WERI-Rb-1 (cell line): ENCODE measurements at regions not wholly inside any gene's neighbourhood (a gene's known extent, or its start where the extent isn't known, plus 50 kb on each side); places are given as distances from the start of the nearest gene placed in this dataset.

ENCODE experiments used
- DNase-seq: peaks from one replicate; pipeline ENCODE4 v3.0.0-alpha.2; 2020
- H3K27ac ChIP-seq: fragments of 250-450 bp; sonication (Bioruptor Pico); 2 replicates; pipeline ENCODE4 v1.5.1; 2020; ENCODE audit warnings: mild to moderate bottlenecking, moderate library complexity
- H3K27me3 ChIP-seq: fragments of 250-450 bp; sonication (Bioruptor Pico); 2 replicates; pipeline ENCODE4 v1.5.1; 2021; ENCODE audit warnings: mild to moderate bottlenecking, low read depth, moderate library complexity; ENCODE audit not compliant: insufficient read depth, severe bottlenecking
- H3K36me3 ChIP-seq: fragments of 250-450 bp; sonication (Bioruptor Pico); 2 replicates; pipeline ENCODE4 v1.5.1; 2020; ENCODE audit warnings: mild to moderate bottlenecking, moderate library complexity
- H3K4me3 ChIP-seq: 2 replicates; pipeline ENCODE4 v1.5.1; 2011; ENCODE audit warnings: low read depth, mild to moderate bottlenecking, control low read depth, low read length
- H3K9me3 ChIP-seq: fragments of 250-450 bp; sonication (Bioruptor Pico); 2 replicates; pipeline ENCODE4 v1.5.1; 2021; ENCODE audit warnings: mild to moderate bottlenecking, moderate library complexity; ENCODE audit not compliant: severe bottlenecking
- CTCF ChIP-seq: IDR thresholded peaks from 2 replicates; pipeline ENCODE4 v1.5.1; 2011; ENCODE audit warnings: low read depth, mild to moderate bottlenecking, control low read depth, inconsistent platforms, low read length

- Histone ChIP-seq H3K27me3 (no peaks in the 10 kb centered on the region), H3K4me3 (no peak overlapping the region), H3K36me3 (no peaks in the 10 kb centered on the region), H3K27ac (no peak overlapping the region), H3K9me3 (no peaks in the 10 kb centered on the region)
- no peak for DNase-seq
- no peak for TF ChIP-seq CTCF
Observed at GRCh38 chr10:90975096-90975495, 54.2 kb upstream of the ANKRD1 start.

DNA sequence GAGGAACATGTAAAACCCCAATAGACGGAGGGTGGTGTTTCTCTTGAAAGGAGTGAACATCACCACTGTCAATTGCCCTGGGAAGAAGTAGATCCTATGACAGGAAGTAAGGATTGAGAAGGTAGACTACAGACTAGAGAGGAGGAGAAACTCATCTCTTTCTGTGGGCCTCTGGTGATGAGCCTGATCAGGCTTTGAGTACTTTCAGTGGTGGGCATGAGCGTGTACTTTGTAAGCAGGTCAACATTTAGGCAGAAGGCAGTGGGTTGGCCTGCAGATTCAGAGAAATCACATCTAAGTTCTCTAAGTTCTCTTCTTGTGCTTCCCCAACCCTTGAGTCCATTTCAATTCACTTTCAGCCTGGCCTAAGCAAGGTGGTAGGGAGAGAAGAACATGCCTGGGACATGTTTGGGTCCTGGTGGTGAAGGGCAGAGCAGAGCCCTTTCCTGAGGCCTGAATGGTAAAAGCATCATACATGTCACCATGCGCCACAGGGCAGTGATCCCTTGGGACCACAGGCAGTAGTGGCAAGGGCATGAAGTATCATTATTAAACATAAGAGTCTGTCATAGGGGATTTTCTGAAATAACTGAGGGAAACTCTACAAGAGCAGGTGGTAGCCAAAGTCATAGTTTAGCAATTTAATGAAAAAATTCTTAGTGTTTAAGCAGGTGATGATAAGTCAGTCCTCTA is 56.4 kb upstream of the ANKRD1 start:
- Histone ChIP-seq H3K4me3 (no peak overlapping the region), H3K9me3 (no peaks in the 10 kb centered on the region), H3K36me3 (no peaks in the 10 kb centered on the region), H3K27ac (no peak overlapping the region), H3K27me3 (no peaks in the 10 kb centered on the region)
- no peak for TF ChIP-seq CTCF
- no peak for DNase-seq

DNA sequence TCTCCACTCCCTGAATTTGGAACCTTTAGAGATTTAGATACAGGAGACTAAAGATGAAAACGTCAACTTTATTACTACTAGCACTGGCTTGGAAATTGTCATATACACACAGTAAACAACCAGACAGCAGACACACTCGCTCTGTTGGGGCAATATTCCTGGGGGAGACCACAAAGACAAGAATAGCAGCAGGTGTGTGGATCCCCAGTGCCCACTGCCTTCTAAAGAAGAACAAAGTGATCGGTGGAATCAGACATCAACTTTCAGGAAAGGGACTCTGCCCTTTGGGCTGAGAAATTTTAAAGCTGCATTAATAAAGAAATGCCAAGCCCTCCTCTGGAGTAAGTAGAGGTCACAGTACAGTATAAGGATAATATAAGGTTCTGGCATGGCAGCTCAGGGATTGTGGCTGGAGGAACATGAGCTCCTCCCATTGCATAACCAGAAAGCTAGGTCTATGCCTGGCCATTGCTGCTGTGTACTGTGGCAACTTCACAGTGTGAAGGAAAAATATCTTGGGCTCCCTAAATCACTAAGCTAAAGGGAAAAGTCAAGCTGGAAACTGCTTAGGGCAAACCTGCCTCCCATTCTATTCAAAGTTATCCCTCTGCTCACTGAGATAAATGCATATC is 57.1 kb upstream of the ANKRD1 start:
- no peak for DNase-seq
- Histone ChIP-seq H3K9me3 (no peaks in the 10 kb centered on the region), H3K4me3 (no peak overlapping the region), H3K27ac (no peak overlapping the region), H3K36me3 (no peaks in the 10 kb centered on the region), H3K27me3 (no peaks in the 10 kb centered on the region)
- no peak for TF ChIP-seq CTCF

- Histone ChIP-seq H3K4me3 (no peak overlapping the region), H3K27me3 (no peaks in the 10 kb centered on the region), H3K36me3 (no peaks in the 10 kb centered on the region), H3K9me3 (no peaks in the 10 kb centered on the region), H3K27ac (no peak overlapping the region)
- no peak for DNase-seq
- no peak for TF ChIP-seq CTCF
Observed at GRCh38 chr10:90982406-90983008, 61.6 kb upstream of the ANKRD1 start.

GRCh38 chr10:90983914-90984549 is 63.1 kb upstream of the ANKRD1 start:
- Histone ChIP-seq H3K36me3 (no peaks in the 10 kb centered on the region), H3K27me3 (no peaks in the 10 kb centered on the region), H3K9me3 (no peaks in the 10 kb centered on the region), H3K4me3 (no peak overlapping the region), H3K27ac (no peak overlapping the region)
- no peak for TF ChIP-seq CTCF
- no peak for DNase-seq
